Erythroblast (primary cell): ENCODE measurements at regions not wholly inside any gene's neighbourhood (a gene's known extent, or its start where the extent isn't known, plus 50 kb on each side); places are given as distances from the start of the nearest gene placed in this dataset.

Experiments used
- GATA1 ChIP-seq: IDR thresholded peaks from 2 replicates; pipeline ENCODE4 v1.6.1; 2011; ENCODE audit warnings: low read depth, mild to moderate bottlenecking, control low read depth, low read length, moderate library complexity
- POLR2A ChIP-seq: IDR thresholded peaks from 2 replicates; pipeline ENCODE4 v1.6.1; 2011; ENCODE audit warnings: mild to moderate bottlenecking, low read length

DNA sequence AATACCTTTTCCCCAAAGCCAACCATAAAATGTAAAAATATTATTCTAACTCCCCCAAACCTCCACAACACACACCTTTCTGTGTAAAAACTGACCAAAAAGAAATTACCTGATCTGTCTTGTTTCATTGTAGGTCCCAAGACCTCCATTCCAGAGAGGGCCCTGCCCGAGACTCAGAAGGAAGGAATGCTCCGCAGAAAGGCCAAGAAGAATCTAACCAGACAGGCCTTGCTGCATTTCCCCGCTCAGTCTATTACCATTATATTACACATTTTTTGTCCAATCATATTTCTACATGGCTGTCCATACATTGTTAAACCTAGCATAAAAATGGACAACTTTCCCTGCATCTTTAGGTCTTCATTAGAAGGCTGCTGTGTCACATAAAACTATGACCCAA is 237.5 kb upstream of the UBASH3B start:
- TF ChIP-seq POLR2A (no peak), GATA1 (no peak)
